HEK293 (cell line): ENCODE measurements at regions not wholly inside any gene's neighbourhood (a gene's known extent, or its start where the extent isn't known, plus 50 kb on each side); places are given as distances from the start of the nearest gene placed in this dataset.

ENCODE experiments used
- HOXA7 ChIP-seq: sonication (generic); formaldehyde crosslinking; IDR thresholded peaks from 2 replicates; pipeline ENCODE4 v1.8.1; 2022; ENCODE audit warnings: missing genetic modification reagents, borderline replicate concordance
- KLF10 ChIP-seq: fragments of 450-650 bp; IDR thresholded peaks from 2 replicates; pipeline ENCODE4 v1.5.1; 2018; ENCODE audit warnings: missing biosample characterization, mild to moderate bottlenecking, missing genetic modification characterization
- MEIS1 ChIP-seq: sonication (generic); formaldehyde crosslinking; IDR thresholded peaks from 2 replicates; pipeline ENCODE4 v1.8.1; 2022; ENCODE audit warnings: missing genetic modification reagents, mild to moderate bottlenecking, borderline replicate concordance
- SETDB1 ChIP-seq: IDR thresholded peaks from one replicate; pipeline ENCODE4 v1.6.1; 2017; ENCODE audit warnings: mild to moderate bottlenecking, low read length, moderate library complexity, mixed read lengths; ENCODE audit not compliant: insufficient read length
- ZFP41 ChIP-seq: fragments of 450-650 bp; formaldehyde crosslinking; IDR thresholded peaks from 2 replicates; pipeline ENCODE4 v1.5.1; 2016; ENCODE audit warnings: missing biosample characterization, missing genetic modification characterization, borderline replicate concordance
- ZNF354C ChIP-seq: fragments of 450-650 bp; formaldehyde crosslinking; IDR thresholded peaks from 2 replicates; pipeline ENCODE4 v1.5.1; 2016; ENCODE audit warnings: missing biosample characterization, missing genetic modification characterization, low read depth, borderline replicate concordance
- ZNF555 ChIP-seq: fragments of 450-650 bp; formaldehyde crosslinking; conservative IDR thresholded peaks from 2 replicates; pipeline ENCODE4 v1.5.1; 2017; ENCODE audit warnings: missing biosample characterization, mild to moderate bottlenecking, missing genetic modification characterization, inconsistent platforms
- ZNF677 ChIP-seq: fragments of 450-650 bp; IDR thresholded peaks from 2 replicates; pipeline ENCODE4 v1.5.0; 2018; ENCODE audit warnings: missing biosample characterization, mild to moderate bottlenecking, missing genetic modification characterization, moderate library complexity
- ZNF791 ChIP-seq: fragments of 450-650 bp; formaldehyde crosslinking; IDR thresholded peaks from 2 replicates; pipeline ENCODE4 v1.5.1; 2016; ENCODE audit warnings: missing biosample characterization, missing genetic modification characterization
- TF ChIP-seq, protein P1 (sequence below): fragments of 450-650 bp; formaldehyde crosslinking; IDR thresholded peaks from 2 replicates; pipeline ENCODE4 v1.5.1; 2016; ENCODE audit warnings: missing biosample characterization, missing genetic modification characterization
- TF ChIP-seq, protein P2 (sequence below): fragments of 450-650 bp; formaldehyde crosslinking; IDR thresholded peaks from 2 replicates; pipeline ENCODE4 v1.5.1; 2016; ENCODE audit warnings: missing biosample characterization, missing genetic modification characterization

- TF ChIP-seq KLF10 (tag by site-specific recombination) (no peak), ZFP41 (tag by site-specific recombination) (no peak), ZNF677 (tag by site-specific recombination) (no peak), HOXA7 (CRISPR knock-in tag) (no peak), ZNF791 (no peak), ZNF555 (tag by site-specific recombination) (no peak), SETDB1 (no peak), ZNF354C (no peak), MEIS1 (CRISPR knock-in tag) (no peak)
- TF ChIP-seq, protein P1, sequence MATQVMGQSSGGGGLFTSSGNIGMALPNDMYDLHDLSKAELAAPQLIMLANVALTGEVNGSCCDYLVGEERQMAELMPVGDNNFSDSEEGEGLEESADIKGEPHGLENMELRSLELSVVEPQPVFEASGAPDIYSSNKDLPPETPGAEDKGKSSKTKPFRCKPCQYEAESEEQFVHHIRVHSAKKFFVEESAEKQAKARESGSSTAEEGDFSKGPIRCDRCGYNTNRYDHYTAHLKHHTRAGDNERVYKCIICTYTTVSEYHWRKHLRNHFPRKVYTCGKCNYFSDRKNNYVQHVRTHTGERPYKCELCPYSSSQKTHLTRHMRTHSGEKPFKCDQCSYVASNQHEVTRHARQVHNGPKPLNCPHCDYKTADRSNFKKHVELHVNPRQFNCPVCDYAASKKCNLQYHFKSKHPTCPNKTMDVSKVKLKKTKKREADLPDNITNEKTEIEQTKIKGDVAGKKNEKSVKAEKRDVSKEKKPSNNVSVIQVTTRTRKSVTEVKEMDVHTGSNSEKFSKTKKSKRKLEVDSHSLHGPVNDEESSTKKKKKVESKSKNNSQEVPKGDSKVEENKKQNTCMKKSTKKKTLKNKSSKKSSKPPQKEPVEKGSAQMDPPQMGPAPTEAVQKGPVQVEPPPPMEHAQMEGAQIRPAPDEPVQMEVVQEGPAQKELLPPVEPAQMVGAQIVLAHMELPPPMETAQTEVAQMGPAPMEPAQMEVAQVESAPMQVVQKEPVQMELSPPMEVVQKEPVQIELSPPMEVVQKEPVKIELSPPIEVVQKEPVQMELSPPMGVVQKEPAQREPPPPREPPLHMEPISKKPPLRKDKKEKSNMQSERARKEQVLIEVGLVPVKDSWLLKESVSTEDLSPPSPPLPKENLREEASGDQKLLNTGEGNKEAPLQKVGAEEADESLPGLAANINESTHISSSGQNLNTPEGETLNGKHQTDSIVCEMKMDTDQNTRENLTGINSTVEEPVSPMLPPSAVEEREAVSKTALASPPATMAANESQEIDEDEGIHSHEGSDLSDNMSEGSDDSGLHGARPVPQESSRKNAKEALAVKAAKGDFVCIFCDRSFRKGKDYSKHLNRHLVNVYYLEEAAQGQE (tag by site-specific recombination) = no peak
- TF ChIP-seq, protein P2, sequence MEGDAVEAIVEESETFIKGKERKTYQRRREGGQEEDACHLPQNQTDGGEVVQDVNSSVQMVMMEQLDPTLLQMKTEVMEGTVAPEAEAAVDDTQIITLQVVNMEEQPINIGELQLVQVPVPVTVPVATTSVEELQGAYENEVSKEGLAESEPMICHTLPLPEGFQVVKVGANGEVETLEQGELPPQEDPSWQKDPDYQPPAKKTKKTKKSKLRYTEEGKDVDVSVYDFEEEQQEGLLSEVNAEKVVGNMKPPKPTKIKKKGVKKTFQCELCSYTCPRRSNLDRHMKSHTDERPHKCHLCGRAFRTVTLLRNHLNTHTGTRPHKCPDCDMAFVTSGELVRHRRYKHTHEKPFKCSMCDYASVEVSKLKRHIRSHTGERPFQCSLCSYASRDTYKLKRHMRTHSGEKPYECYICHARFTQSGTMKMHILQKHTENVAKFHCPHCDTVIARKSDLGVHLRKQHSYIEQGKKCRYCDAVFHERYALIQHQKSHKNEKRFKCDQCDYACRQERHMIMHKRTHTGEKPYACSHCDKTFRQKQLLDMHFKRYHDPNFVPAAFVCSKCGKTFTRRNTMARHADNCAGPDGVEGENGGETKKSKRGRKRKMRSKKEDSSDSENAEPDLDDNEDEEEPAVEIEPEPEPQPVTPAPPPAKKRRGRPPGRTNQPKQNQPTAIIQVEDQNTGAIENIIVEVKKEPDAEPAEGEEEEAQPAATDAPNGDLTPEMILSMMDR = no peak
Observed at GRCh38 chr6:21937466-21937865, 343.9 kb downstream of the SOX4 start.
